ENCODE measurements at regions not wholly inside any gene's neighbourhood (a gene's known extent, or its start where the extent isn't known, plus 50 kb on each side); places are given as distances from the start of the nearest gene placed in this dataset.
"Not testable (repeated sequence)": the region's sequence is repeated elsewhere in the genome, so short reads cannot be mapped to it uniquely, and the experiment has no call there.

- DNase-seq (ENCODE audit: low spot score), result no peak
These were observed 135.8 kb upstream of the CENPW start for GRCh38 chr6:126204126-126204525.

- no peak for DNase-seq (ENCODE audit: low spot score)
These were observed 135.3 kb upstream of the CENPW start for GRCh38 chr6:126204598-126204997.

- DNase-seq (ENCODE audit: low spot score), result no peak
These were observed 133.2 kb upstream of the CENPW start for GRCh38 chr6:126206504-126207246.

GRCh38 chr6:126210398-126211075, 129.4 kb upstream of the CENPW start:
- DNase-seq (ENCODE audit: low spot score), result no peak

GRCh38 chr6:126217497-126217896, 122.4 kb upstream of the CENPW start:
- DNase-seq (ENCODE audit: low spot score), result no peak

- not testable (repeated sequence) for DNase-seq (ENCODE audit: low spot score)
These were observed 119.0 kb upstream of the CENPW start for GRCh38 chr6:126220901-126221300.

- no peak for DNase-seq (ENCODE audit: low spot score)
These were observed 111.8 kb upstream of the CENPW start for GRCh38 chr6:126227833-126228702.

- DNase-seq (ENCODE audit: low spot score), result no peak
These were observed 107.2 kb upstream of the CENPW start for GRCh38 chr6:126232671-126233070.

- no peak for DNase-seq (ENCODE audit: low spot score)
These were observed 106.7 kb upstream of the CENPW start for GRCh38 chr6:126233192-126233591.

- DNase-seq (ENCODE audit: low spot score), result no peak
These were observed 104.6 kb upstream of the CENPW start for GRCh38 chr6:126235363-126235762.

GRCh38 chr6:126245077-126245476, 94.8 kb upstream of the CENPW start:
- DNase-seq (ENCODE audit: low spot score), result no peak

- no peak for DNase-seq (ENCODE audit: low spot score)
These were observed 87.8 kb upstream of the CENPW start for GRCh38 chr6:126252154-126252553.

- no peak for DNase-seq (ENCODE audit: low spot score)
These were observed 86.5 kb upstream of the CENPW start for GRCh38 chr6:126253431-126253830.

GRCh38 chr6:126258150-126258549, 81.8 kb upstream of the CENPW start:
- DNase-seq (ENCODE audit: low spot score), result no peak

GRCh38 chr6:126261792-126262421, 78.0 kb upstream of the CENPW start:
- DNase-seq (ENCODE audit: low spot score), result no peak

- DNase-seq (ENCODE audit: low spot score), result no peak
These were observed 75.7 kb upstream of the CENPW start for GRCh38 chr6:126264265-126264664.

GRCh38 chr6:126266664-126267063, 73.3 kb upstream of the CENPW start:
- no peak for DNase-seq (ENCODE audit: low spot score)

GRCh38 chr6:126267626-126268025, 72.3 kb upstream of the CENPW start:
- no peak for DNase-seq (ENCODE audit: low spot score)

GRCh38 chr6:126268092-126268491, 71.8 kb upstream of the CENPW start:
- no peak for DNase-seq (ENCODE audit: low spot score)

- DNase-seq (ENCODE audit: low spot score), result no peak
These were observed 59.6 kb upstream of the CENPW start for GRCh38 chr6:126280287-126280686.

GRCh38 chr6:126285871-126286365, 54.0 kb upstream of the CENPW start:
- DNase-seq (ENCODE audit: low spot score), result no peak

Data from H4 (cell line).